Fibroblast of skin of left biceps (primary cell): ENCODE measurements at regions not wholly inside any gene's neighbourhood (a gene's known extent, or its start where the extent isn't known, plus 50 kb on each side); places are given as distances from the start of the nearest gene placed in this dataset.
"Not testable (repeated sequence)": the region's sequence is repeated elsewhere in the genome, so short reads cannot be mapped to it uniquely, and the experiment has no call there.

ENCODE experiments used
- DNase-seq, 2 experiments: peaks; one replicate each; pipeline ENCODE4 v3.0.0-alpha.2; 2013; ENCODE audit warnings: low read depth in 2 of 2

DNA sequence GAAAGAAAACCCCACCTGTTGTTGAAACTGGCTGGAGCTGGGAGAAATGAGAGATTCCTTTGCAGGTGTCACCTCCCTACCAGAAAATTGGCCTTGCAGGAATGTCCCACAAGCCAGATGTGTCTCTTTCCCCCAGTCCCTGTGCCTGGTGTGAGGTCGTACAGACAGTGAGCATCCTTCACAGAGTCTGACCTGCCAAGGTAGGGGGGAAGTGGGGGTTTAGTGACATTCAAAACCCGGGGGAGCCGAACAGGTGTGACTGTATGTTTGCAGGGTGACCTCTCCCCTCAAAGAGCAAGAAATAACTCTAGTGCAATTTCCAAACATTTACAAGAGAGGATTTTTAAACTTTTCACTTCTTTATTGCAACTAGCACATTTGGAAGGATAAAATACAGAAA lies 117.7 kb upstream of the SULF2 start:
- not testable (repeated sequence) for DNase-seq

DNA sequence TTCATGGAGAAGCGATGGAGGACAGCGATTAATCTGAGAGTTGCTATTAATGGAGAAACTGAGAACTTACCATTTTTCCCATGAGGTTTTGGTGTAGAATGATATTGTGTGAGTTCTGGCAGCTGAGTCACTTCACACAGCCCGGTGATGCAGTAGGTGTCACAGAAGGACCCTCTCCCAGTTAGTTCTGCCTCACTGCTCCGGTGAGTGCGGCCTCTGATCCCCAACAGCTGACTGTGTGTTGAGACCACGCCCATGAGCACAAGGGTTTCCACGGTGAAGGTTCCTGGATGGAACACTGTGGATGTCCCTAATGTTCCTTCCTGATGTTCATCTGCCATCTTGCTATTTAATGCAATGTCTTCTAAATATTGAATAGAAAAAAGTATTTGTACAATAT lies 114.0 kb upstream of the SULF2 start:
- DNase-seq: not testable (repeated sequence)

DNA sequence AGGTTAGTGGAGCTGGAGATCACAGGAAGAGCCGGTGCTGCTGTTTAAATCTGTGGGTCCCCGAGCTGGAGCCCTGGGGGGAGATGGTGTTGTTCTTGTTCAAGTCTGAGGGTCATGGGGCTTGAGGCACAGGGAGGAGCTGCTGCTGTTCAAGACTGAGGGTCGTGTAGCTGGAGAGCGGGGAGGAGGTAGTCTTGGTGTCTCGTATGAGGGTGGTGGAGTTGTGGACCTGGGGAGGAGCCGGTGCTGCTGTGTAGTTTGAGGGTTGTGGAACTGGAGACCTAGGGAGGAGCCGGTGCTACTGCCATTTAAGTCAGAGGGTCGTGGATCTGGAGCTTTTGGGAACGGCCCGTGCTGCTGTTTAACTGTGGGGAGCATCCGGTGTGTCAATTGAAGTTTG lies 112.2 kb upstream of the SULF2 start:
- no peak for DNase-seq

DNA sequence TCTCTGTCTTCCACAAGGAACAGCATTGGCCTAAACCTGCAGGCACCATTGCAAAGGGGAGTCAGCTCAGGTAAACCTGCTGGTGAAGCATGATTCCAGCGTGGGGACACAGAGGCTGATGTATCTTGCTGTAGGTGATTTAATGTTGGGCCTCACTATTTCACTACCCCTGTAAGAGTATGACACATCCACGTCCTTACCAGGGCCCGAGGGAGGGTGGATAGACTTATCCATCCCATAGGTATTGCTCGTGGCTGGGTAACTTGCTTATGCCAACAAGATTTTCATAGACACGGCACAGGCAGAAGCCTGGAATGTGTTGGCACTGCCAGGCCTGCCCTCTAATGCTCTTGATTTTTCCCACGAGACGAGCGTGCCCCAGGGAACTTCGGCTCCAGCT lies 107.4 kb upstream of the SULF2 start:
- not testable (repeated sequence) for DNase-seq

DNA sequence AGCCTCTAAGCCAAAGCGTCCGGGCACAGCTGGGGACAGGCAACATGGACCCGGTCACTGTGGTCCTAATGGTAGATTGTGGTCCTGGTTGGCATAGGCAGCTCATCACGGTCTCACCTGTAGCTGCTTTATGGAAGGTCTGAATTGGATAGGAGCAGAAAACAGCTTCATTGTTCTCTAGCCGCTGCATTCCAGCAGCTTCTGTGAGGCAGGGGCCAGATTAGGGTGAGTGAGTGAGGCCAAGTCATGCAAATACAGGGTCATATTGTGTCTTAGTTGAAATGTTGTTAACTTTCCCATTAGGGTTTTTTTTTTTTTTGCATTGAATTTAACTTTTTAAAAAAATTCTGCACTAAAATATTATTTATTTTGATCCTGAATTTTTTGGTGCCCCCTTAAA lies 105.4 kb upstream of the SULF2 start:
- DNase-seq: not testable (repeated sequence)

DNA sequence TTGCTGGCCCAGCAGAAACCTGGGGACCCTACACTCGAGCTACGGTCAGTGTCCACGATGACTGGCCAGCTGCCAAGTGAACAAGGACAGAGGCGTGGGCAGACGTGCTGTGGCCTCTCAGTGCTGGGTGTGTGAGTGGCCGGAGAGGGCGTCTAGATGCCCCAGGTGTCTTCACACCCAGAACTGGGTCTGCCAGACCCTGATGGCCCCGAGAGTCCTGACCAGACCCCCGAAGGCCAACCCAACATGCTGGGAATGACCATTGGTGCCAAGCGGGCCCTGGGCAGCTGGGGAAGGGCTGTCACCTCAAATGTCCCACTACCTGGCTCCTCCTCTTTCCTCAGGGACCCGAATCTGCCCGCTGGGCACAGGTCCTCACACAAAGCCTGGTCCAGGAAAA lies 104.5 kb upstream of the SULF2 start:
- not testable (repeated sequence) for DNase-seq

DNA sequence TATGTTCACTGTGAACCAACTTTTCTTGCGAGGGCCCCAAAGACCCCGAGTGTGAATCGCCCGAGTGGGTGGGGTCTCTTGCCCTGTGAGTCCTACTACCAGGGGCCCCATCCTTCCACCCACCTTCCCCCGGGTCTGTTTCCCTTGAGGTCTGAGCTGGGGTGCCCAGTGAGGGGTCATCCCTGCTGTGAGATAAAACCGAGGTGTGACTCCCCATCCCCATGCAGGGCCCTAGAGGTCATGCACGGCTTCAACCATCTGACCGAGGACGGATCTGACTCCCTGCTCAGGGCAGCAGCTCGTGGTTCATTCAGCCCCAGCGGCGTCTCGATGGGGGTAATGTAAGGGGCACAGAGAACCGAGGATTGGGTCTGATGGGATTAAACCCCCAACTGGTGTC lies 103.1 kb upstream of the SULF2 start:
- no peak for DNase-seq

DNA sequence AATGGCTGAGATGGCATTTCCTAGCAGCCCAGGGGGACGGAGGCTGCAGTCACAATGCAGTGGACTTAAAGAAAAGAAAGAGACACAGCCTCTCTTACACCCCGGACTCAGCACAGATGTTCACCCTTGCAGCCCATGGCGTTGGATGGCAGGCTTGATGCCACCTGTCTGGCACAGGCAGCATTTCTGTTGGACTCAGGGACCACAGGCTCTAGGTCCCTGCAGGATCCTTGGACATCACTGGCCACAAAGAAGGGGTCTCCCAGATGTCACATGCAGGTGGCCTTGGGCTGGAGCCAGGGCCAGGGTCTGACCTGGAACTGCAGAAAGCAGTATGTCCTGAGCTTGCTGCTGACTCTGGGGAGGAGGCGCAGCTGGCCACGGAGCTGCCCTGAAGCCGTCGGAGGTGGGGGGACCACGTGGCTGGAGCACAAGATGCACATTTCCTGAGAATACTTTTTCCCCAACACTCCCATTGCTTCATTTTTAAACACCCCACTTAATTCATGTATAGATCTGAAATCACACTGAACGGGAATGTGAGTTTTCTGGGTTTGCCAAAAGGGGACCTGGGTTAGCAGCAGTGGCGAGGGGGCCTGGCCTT lies 102.3 kb upstream of the SULF2 start:
- no peak for DNase-seq

DNA sequence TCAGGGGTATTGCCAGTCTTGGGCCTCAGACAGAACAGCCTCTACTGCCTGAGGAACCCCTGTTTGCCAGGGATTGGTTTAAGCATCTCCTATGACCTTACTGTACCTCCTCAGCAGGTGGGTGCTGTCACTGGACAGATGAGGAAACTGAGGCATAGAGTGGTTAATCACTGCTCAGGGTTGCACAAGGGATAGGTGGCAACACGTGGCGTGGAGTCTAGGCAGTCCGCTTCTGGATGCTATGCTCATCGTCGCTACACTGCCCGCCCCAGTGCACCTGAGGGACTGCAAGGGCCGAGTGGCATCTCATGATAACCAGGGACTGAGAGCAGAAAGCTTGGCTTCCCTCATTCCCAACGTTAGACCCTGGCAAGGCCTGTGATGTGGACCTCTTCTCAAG lies 101.8 kb upstream of the SULF2 start:
- DNase-seq: no peak

DNA sequence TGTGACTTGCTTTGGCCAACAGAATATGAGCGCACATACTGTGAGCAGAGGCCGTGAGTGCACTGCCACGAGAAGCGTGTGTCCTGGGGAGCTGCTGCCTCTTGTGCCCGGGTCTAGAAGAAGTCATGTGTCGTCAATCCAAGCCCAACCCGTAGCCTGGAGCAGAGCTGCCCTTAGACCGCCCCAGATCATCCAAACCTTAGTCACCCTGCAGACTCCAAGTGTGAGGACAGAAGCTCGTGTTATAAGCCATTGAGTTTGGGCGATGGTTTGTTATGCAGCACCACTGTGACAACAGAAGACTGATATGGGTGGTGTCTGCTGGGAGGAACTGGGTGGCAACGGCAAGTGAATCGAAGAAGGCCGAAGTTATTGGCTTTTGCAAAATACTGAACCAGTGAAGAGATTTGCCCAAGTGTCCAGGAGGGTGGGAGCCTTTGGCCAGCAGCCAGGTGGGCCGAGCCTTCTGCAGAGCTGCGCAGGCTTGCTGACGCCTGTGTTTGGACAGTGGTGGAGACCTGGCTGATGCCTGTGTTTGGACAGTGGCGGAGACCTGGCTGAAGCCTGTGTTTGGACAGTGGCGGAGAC lies 101.3 kb upstream of the SULF2 start:
- DNase-seq: no peak

DNA sequence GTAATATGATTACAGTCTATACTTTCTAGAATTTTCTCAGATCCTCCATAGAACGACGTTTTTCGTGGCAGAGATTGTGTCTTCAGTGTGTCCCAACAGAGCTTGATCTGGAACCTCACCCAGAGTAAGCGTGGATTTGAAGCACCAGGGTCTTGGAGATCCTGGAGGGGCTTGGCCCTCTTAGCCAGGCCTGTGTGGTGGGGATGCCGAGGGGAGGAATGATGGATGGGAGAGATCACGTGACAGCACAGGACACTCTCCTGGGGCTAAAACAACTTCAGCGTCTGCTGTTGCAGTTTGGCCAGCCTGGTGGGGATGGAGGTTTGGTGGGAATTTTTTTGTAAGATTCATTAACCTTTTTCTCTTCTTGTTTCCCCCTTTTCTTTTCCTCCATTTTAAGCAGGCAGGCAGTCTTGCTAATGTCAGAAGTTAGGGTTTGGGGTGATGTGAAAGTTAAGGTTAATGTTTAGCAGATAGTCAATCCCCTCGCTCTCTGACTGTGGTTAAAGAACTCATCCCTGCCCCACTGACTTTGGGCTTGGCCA lies 100.7 kb upstream of the SULF2 start:
- no peak for DNase-seq

DNA sequence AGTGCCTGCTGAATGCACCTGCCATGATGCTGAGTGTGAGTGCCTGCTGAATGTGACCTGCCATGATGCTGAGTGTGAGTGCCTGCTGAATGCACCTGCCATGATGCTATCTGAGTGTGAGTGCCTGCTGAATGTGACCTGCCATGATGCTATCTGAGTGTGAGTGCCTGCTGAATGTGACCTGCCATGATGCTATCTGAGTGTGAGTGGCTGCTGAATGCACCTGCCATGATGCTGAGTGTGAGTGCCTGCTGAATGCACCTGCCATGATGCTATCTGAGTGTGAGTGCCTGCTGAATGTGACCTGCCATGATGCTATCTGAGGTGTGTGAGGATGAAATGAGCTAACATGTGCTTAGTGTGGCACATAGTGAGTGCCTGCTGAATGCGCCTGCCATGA lies 98.7 kb upstream of the SULF2 start:
- DNase-seq: not testable (repeated sequence)

DNA sequence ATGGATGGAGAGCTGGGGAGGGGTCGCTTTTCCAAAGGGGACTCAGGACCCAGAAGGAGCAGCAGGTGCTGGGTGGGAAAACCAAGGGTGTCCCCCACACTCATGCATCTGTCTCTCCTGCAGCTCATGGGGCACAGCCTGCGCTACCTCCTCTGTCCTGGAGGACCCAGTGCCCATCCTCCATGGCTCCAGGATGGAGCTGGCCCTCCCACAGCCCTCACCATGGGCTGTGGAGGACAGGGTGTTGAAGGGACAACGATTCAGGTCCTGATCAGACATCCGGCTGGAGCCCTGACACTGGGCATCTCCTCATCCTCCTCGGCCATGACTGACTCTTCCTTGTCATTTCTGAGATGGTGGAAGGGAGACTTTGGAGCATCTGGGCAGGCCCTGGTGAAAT lies 97.9 kb upstream of the SULF2 start:
- DNase-seq: no peak

DNA sequence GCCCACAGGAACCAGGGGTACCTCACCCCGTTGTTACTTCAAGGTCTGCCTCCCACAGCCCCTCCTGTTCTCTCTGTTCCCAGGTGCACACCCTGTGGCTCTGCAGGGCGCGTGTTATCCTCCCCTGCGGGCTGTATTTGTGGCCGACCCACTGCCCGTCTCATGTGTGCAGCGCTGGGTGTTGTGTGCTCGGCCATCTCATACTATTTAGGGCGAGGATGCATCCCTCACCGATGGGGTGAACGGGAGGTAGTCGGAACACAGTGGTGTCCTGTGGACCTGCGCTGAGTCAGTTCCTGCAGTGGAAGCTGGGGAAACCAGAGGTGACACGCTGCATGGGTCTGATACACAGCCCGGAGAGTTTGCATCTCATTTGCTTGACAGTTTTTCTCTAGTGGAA lies 94.5 kb upstream of the SULF2 start:
- DNase-seq: no peak

DNA sequence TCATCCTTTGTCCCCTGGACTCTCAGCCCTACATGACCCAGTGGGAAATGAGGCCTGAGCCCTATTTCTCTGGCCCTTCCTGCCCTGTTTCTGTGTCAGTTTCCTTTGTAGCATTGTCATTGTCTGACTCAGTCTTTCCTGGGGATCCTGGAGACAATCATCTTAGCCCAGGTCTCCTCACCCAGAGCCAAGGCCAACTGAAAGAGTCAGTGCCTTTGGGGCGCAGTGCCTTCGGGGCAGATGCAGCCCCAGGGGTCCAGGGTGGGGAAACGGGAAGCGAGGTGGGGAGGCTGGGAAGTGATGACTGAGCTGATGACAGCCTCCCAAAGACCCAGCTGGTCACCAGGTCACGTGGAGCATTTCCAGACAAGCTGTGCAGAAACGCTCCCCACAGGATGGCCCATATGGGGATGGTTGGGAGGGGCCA lies 93.3 kb upstream of the SULF2 start:
- DNase-seq: no peak

DNA sequence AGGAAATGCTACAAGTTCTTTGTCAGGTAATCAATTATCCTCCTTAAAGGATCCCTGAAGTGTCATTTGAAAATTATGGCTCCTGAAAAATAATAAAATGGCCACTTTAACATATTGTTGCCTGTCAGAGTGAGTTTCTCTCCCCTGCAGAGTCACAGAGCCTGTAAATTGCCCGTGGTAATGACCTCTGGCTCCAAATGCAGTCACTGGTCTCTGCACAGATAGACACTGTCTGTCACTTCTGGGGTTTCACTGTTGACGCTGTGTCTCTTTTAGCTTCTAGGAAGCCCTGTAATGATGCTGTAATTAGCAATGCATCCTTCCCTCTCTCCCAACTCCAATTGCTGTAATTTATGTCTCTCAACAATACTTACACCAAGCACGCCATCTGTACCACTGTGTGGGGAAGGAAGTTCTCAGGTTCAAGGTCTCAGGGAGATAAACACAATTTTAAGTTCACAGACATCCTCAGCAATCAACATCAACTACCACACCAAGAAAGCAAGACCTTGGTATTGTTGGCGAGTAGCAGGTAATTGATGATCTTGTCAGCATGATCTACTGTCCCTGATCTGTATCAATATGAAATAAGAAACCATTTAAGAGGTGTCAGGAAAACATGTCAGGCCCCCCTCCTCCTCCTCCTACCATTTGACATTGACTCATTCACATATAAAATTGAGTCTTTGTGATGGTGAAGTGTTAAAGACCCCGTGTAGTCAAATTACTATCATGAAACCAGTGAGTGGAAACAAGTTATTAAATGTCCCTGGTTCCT lies 91.2 kb upstream of the SULF2 start:
- no peak for DNase-seq

DNA sequence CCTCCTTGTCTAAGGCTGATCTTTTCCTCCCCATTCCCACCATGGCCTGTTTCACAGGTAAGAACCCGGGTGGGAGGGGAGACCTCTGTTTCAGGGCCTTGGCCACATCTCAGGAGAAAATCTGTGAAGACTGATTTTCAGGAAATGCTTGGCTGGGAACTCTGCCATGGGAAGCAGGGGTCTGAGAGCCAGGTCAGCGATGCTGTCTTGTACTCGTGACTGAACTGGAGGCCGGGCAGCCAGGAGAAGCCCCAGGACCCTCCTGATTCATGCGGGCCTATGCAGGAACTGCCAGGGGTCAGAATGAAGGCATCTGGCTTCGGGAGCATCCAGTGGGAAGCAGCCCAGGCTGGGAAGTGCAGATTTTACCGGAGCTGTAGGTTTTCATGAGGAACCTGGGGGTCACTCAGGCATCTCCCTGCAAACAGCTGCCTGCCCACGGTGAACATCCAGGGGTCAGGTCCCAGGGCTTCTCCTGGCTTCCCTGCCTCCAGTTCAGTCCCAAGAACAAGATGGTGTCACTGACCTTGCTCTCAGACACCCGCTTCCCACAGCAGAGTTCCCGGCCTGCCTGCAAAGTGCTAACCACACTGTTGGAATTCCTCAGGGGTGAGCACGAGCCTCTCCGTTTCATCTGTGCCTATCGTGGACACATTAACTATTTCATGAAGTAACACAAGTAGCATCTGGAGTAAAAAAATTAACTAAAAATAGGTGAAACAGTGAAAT lies 90.2 kb upstream of the SULF2 start:
- no peak for DNase-seq

DNA sequence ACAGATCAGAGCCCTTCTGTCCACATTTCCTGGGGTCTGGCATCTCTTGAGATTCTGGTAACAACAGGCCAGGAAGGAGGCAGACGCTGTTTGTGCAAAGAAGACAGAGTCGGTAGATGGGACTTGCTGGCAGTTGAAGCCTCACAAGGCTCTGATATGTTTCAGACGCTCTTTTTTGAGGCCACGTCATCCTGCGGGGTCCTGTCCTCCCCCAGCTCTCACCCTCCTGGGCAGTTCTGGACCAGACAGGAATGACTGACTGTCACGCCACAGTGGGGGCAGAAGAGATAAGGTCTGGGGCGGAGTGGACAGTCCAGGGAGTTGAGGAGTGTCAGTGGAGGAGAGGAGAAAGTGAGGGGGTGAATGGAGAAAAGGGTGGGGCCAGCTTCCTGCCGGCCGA lies 87.1 kb upstream of the SULF2 start:
- DNase-seq: no peak

DNA sequence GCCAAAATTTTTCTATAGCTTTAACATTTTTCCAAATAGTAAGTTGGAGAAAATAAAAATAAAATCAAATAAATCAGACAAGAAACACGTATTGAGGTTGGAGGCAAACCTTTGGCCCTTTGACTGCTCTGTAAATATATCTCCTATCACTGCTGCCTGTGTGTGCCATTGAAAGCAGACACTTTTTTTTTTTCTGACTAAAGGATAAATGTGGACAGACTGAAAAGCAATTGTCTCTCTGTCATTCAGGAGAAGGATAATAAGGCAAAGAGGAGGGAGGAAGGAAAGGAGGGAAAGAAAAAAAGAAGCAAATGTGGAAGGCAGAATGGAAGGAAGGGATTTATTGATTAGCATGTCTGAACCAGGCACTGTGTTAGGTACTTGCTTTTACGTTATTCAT lies 85.2 kb upstream of the SULF2 start:
- DNase-seq: no peak

DNA sequence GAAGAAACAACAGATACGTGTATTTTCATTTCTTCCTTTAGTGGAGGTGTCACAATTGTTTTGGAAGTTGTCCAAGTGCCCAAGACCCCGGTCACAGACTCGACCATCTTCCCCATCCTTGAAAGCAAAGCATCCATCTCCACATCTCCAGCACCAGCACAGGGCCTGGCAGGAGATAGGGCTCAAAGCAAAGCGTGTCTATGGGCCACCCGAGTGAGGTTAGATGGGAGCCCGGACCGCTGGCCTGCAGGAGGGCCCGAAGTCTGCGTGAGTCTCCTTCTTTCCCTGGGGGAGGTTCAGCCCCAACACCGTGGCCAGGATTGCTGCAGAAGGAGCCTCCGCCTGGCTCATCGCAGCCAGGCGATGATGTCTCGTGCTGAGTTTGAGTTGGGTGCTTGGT lies 83.5 kb upstream of the SULF2 start:
- no peak for DNase-seq

DNA sequence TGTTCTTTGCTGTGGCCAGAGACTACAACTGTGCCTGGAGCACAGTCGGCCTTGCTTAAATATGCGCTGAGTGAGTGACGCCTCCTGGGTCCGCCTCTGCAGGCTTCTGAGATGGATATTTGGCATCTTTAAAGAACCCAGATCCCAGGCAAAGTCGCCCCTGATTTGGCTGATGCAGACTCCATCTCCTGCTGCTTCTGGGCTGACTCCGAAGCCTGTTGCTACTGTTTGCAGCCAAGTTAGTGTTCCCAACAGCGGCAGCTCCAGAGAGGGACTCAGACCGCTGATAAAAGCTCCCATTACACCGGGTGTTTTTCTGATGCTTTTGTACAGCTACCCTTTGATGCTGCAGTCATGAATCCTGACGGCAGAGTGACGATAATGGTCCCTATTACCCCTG lies 83.0 kb upstream of the SULF2 start:
- no peak for DNase-seq

DNA sequence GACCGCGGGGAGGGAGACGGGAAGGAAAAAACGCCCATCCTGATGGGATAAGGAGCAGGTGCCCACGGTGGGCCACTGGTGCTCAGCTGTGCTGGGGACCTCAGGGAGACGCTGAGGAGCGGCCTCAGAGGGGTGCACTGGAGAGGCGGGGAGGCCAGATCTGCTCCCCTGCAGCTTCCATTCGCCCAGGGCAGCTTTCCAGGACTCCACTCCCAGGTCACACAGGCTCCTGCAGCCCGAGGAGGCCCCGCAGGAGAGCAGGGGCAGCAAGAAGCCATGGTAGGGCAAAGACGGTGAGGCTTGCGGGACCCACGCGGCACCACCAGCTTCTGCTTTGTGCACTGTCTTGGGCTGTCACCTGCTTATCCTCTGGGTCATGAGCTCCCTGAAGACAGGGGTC lies 82.5 kb upstream of the SULF2 start:
- no peak for DNase-seq
